K562 (cell line): ENCODE measurements at regions not wholly inside any gene's neighbourhood (a gene's known extent, or its start where the extent isn't known, plus 50 kb on each side); places are given as distances from the start of the nearest gene placed in this dataset.

Experiments
- HOXB6 ChIP-seq: fragments of 250-450 bp; sonication (Bioruptor Pico); IDR thresholded peaks from 2 replicates; pipeline ENCODE4 v1.5.1; 2022; ENCODE audit warnings: mild to moderate bottlenecking, borderline replicate concordance
- POLR2A ChIP-seq: fragments of 450-650 bp; conservative IDR thresholded peaks from 2 replicates; pipeline ENCODE4 v1.6.1; 2016
- RAD21 ChIP-seq, 2 experiments: fragments of 250-450 bp in 1 of 2; fragments of 450-650 bp in 1 of 2; sonication (Bioruptor Pico) in 1 of 2; formaldehyde crosslinking in 1 of 2; IDR thresholded peaks in 1 of 2; conservative IDR thresholded peaks in 1 of 2; 2 replicates each; pipeline versions ENCODE4 v1.4.0 to v1.8.0; 2020 to 2022; ENCODE audit warnings: mild to moderate bottlenecking in 2 of 2, moderate library complexity in 1 of 2
- SRF ChIP-seq, 2 experiments: fragments of 250-450, 450-650 bp in 1 of 2; sonication (Bioruptor Pico) in 1 of 2; sonication (generic) in 1 of 2; formaldehyde crosslinking; IDR thresholded peaks; 2 replicates each; pipeline versions ENCODE4 v1.5.0 to v1.5.1; 2020 to 2022; ENCODE audit warnings: mild to moderate bottlenecking in 1 of 2, missing genetic modification reagents in 1 of 2
- ZBED1 ChIP-seq: IDR thresholded peaks from 2 replicates; pipeline ENCODE4 v1.6.1; 2014
- ZHX1 ChIP-seq: fragments of 150-350 bp; conservative IDR thresholded peaks from 2 replicates; pipeline ENCODE4 v1.6.1; 2014; ENCODE audit warnings: low read length
- TF ChIP-seq, protein P1 (sequence below): sonication (generic); formaldehyde crosslinking; IDR thresholded peaks from 2 replicates; pipeline ENCODE4 v1.8.1; 2022; ENCODE audit warnings: missing genetic modification reagents
- TF ChIP-seq, protein P2 (sequence below), 3 experiments: fragments of 200-800 bp in 1 of 3; sonication (Bioruptor generic) in 1 of 3; sonication (generic) in 1 of 3; formaldehyde crosslinking in 1 of 3; IDR thresholded peaks; 2 replicates each; pipeline versions ENCODE4 v1.6.1 to v1.8.0; 2016 to 2022; ENCODE audit warnings: mild to moderate bottlenecking in 2 of 3, missing compliant biosample characterization in 2 of 3, missing genetic modification characterization in 2 of 3, missing genetic modification reagents in 1 of 3

DNA sequence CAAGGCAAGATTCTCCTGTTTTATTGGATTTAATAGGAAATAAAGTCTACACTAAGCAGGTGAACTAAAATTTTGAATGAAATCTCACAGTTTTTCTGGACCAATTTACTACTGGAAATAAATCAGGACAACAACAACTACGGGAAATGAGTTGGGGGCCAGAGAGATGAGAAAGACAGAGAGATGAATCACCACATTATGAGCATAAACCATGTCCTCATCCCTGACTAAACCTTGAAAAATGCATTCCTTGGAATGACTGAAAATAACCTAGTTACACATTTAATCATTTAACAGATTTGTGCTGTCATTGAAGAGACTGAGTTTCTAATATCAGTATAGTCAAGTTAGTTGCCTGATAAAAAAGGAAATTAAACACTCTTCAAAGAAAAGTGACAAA lies 608.4 kb upstream of the KCND2 start:
- no peak for TF ChIP-seq POLR2A
- TF ChIP-seq, protein P1, sequence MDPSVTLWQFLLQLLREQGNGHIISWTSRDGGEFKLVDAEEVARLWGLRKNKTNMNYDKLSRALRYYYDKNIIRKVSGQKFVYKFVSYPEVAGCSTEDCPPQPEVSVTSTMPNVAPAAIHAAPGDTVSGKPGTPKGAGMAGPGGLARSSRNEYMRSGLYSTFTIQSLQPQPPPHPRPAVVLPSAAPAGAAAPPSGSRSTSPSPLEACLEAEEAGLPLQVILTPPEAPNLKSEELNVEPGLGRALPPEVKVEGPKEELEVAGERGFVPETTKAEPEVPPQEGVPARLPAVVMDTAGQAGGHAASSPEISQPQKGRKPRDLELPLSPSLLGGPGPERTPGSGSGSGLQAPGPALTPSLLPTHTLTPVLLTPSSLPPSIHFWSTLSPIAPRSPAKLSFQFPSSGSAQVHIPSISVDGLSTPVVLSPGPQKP = no peak
- TF ChIP-seq, protein P2, sequence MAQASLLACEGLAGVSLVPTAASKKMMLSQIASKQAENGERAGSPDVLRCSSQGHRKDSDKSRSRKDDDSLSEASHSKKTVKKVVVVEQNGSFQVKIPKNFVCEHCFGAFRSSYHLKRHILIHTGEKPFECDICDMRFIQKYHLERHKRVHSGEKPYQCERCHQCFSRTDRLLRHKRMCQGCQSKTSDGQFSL (CRISPR knock-in tag; IDR thresholded peaks at IDR 0.05) = no peak
- TF ChIP-seq, protein P2 (tag; IDR thresholded peaks at IDR 0.05) = no peak
- no peak for TF ChIP-seq ZBED1
- TF ChIP-seq HOXB6 (CRISPR knock-in tag) = no peak
- no peak for TF ChIP-seq ZHX1
- TF ChIP-seq SRF (CRISPR knock-in tag; IDR thresholded peaks at IDR 0.05) = no peak
- no peak for TF ChIP-seq RAD21 (CRISPR knock-in tag; conservative IDR thresholded peaks at IDR 0.05 in 1 of 2, IDR thresholded peaks at IDR 0.05 in 1 of 2)
